ENCODE measurements at regions not wholly inside any gene's neighbourhood (a gene's known extent, or its start where the extent isn't known, plus 50 kb on each side); places are given as distances from the start of the nearest gene placed in this dataset.

GRCh38 chr18:26635466-26635865 lies 87.1 kb upstream of the KCTD1 start:
- ATAC-seq: no peak
- TF ChIP-seq, protein P1, sequence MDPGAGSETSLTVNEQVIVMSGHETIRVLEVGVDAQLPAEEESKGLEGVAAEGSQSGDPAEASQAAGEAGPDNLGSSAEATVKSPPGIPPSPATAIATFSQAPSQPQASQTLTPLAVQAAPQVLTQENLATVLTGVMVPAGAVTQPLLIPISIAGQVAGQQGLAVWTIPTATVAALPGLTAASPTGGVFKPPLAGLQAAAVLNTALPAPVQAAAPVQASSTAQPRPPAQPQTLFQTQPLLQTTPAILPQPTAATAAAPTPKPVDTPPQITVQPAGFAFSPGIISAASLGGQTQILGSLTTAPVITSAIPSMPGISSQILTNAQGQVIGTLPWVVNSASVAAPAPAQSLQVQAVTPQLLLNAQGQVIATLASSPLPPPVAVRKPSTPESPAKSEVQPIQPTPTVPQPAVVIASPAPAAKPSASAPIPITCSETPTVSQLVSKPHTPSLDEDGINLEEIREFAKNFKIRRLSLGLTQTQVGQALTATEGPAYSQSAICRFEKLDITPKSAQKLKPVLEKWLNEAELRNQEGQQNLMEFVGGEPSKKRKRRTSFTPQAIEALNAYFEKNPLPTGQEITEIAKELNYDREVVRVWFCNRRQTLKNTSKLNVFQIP (CRISPR knock-in tag; IDR thresholded peaks at IDR 0.05; ENCODE audit: borderline replicate concordance, low read depth): no peak
- TF ChIP-seq ZNF70 (CRISPR knock-in tag; IDR thresholded peaks at IDR 0.05) (no peak), BACH2 (CRISPR knock-in tag; IDR thresholded peaks at IDR 0.05; ENCODE audit: borderline replicate concordance) (no peak), TOX (CRISPR knock-in tag; IDR thresholded peaks at IDR 0.05; ENCODE audit: borderline replicate concordance) (no peak), ZNF565 (CRISPR knock-in tag; conservative IDR thresholded peaks at IDR 0.05; ENCODE audit: low read depth) (no peak), PPARA (CRISPR knock-in tag; IDR thresholded peaks at IDR 0.05; ENCODE audit: borderline replicate concordance) (no peak), ESRRG (CRISPR knock-in tag; IDR thresholded peaks at IDR 0.05) (no peak), GLIS3 (CRISPR knock-in tag; IDR thresholded peaks at IDR 0.05) (no peak), ZNF8 (CRISPR knock-in tag; IDR thresholded peaks at IDR 0.05) (no peak), CSDC2 (CRISPR knock-in tag; IDR thresholded peaks at IDR 0.05) (no peak), ZFP3 (CRISPR knock-in tag; IDR thresholded peaks at IDR 0.05) (no peak), ARNTL (CRISPR knock-in tag; IDR thresholded peaks at IDR 0.05; ENCODE audit: borderline replicate concordance, low read depth) (no peak), PATZ1 (CRISPR knock-in tag; IDR thresholded peaks at IDR 0.05; ENCODE audit: borderline replicate concordance) (no peak), ZC3H10 (CRISPR knock-in tag; IDR thresholded peaks at IDR 0.05) (no peak), OSR1 (CRISPR knock-in tag; IDR thresholded peaks at IDR 0.05) (no peak), SNAI2 (CRISPR knock-in tag; IDR thresholded peaks at IDR 0.05) (no peak)
- TF ChIP-seq, protein P2, sequence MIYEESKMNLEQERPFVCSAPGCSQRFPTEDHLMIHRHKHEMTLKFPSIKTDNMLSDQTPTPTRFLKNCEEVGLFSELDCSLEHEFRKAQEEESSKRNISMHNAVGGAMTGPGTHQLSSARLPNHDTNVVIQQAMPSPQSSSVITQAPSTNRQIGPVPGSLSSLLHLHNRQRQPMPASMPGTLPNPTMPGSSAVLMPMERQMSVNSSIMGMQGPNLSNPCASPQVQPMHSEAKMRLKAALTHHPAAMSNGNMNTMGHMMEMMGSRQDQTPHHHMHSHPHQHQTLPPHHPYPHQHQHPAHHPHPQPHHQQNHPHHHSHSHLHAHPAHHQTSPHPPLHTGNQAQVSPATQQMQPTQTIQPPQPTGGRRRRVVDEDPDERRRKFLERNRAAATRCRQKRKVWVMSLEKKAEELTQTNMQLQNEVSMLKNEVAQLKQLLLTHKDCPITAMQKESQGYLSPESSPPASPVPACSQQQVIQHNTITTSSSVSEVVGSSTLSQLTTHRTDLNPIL (CRISPR knock-in tag; IDR thresholded peaks at IDR 0.05; ENCODE audit: low read depth): no peak

DNA sequence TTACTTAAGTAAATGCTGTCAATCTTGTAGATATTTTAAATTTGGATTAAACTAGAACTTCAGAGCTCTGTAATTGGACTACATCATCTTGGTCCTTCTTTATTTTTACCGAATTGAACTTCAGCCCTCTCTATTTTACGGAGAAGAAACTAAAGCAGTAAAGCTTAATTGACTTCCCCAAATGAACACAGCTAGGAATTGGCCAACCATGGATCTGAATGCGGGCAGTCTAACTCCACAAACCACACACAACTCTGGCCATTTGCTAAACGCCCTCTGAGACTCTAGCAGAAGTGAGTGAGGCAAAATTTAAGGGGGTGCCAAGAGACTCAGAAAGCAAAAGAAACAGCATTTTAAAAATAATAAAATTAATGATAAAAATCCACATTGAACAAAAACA lies 86.3 kb upstream of the KCTD1 start:
- ATAC-seq: no peak
- TF ChIP-seq ESRRG (CRISPR knock-in tag; IDR thresholded peaks at IDR 0.05) (no peak), BACH2 (CRISPR knock-in tag; IDR thresholded peaks at IDR 0.05; ENCODE audit: borderline replicate concordance) (no peak), SNAI2 (CRISPR knock-in tag; IDR thresholded peaks at IDR 0.05) (no peak), RARB (CRISPR knock-in tag; IDR thresholded peaks at IDR 0.05) (no peak), ZNF565 (CRISPR knock-in tag; conservative IDR thresholded peaks at IDR 0.05; ENCODE audit: low read depth) (no peak), PPARA (CRISPR knock-in tag; IDR thresholded peaks at IDR 0.05; ENCODE audit: borderline replicate concordance) (no peak), ZNF8 (CRISPR knock-in tag; IDR thresholded peaks at IDR 0.05) (no peak), TOX (CRISPR knock-in tag; IDR thresholded peaks at IDR 0.05; ENCODE audit: borderline replicate concordance) (no peak), PATZ1 (CRISPR knock-in tag; IDR thresholded peaks at IDR 0.05; ENCODE audit: borderline replicate concordance) (no peak), GLIS3 (CRISPR knock-in tag; IDR thresholded peaks at IDR 0.05) (no peak), TCF4 (CRISPR knock-in tag; IDR thresholded peaks at IDR 0.05; ENCODE audit: borderline replicate concordance) (no peak), ARNTL (CRISPR knock-in tag; IDR thresholded peaks at IDR 0.05; ENCODE audit: borderline replicate concordance, low read depth) (no peak), TSHZ2 (CRISPR knock-in tag; IDR thresholded peaks at IDR 0.05) (no peak), ZNF70 (CRISPR knock-in tag; IDR thresholded peaks at IDR 0.05) (no peak), ZFP30 (CRISPR knock-in tag; IDR thresholded peaks at IDR 0.05) (no peak), CSDC2 (CRISPR knock-in tag; IDR thresholded peaks at IDR 0.05) (no peak), OSR1 (CRISPR knock-in tag; IDR thresholded peaks at IDR 0.05) (no peak)
- TF ChIP-seq, protein P1 (CRISPR knock-in tag; IDR thresholded peaks at IDR 0.05; ENCODE audit: borderline replicate concordance, low read depth): no peak
- TF ChIP-seq, protein P2 (CRISPR knock-in tag; IDR thresholded peaks at IDR 0.05; ENCODE audit: low read depth): no peak
